Stimulated activated CD4-positive, alpha-beta T cell treated with anti-CD3 and anti-CD28 coated beads, Interleukin-2, amount 100 ng/mL, for 24 hours (primary cell): ENCODE measurements at regions not wholly inside any gene's neighbourhood (a gene's known extent, or its start where the extent isn't known, plus 50 kb on each side); places are given as distances from the start of the nearest gene placed in this dataset.
"Not testable (repeated sequence)": the region's sequence is repeated elsewhere in the genome, so short reads cannot be mapped to it uniquely, and the experiment has no call there.

ENCODE experiments used
- DNase-seq, 2 donors: peaks; one replicate each; pipeline ENCODE4 v3.0.0-alpha.2; 2020

- DNase-seq = no peak
Measured at GRCh38 chr4:148954011-148954749, 512.0 kb upstream of the NR3C2 start.

GRCh38 chr4:148951346-148951745, 509.1 kb upstream of the NR3C2 start:
- DNase-seq = no peak

GRCh38 chr4:148946271-148946670, 504.1 kb upstream of the NR3C2 start:
- no peak for DNase-seq

- DNase-seq = no peak
Measured at GRCh38 chr4:148944839-148945219, 502.6 kb upstream of the NR3C2 start.

- DNase-seq = no peak
Measured at GRCh38 chr4:148944136-148944838, 502.1 kb upstream of the NR3C2 start.

GRCh38 chr4:148934926-148935578, 492.8 kb upstream of the NR3C2 start:
- DNase-seq = no peak

- DNase-seq = no peak
Measured at GRCh38 chr4:148926276-148927260, 484.4 kb upstream of the NR3C2 start.

GRCh38 chr4:148923881-148924280, 481.7 kb upstream of the NR3C2 start:
- no peak for DNase-seq

- no peak for DNase-seq
Measured at GRCh38 chr4:148922497-148922896, 480.3 kb upstream of the NR3C2 start.

- DNase-seq = no peak
Measured at GRCh38 chr4:148914734-148915133, 472.5 kb upstream of the NR3C2 start.

- no peak for DNase-seq
Measured at GRCh38 chr4:148914301-148914700, 472.1 kb upstream of the NR3C2 start.

- no peak for DNase-seq
Measured at GRCh38 chr4:148903388-148903787, 461.2 kb upstream of the NR3C2 start.

- DNase-seq = no peak
Measured at GRCh38 chr4:148901075-148901705, 459.0 kb upstream of the NR3C2 start.

- not testable (repeated sequence) for DNase-seq
Measured at GRCh38 chr4:148898139-148898538, 455.9 kb upstream of the NR3C2 start.

GRCh38 chr4:148893095-148893494, 450.9 kb upstream of the NR3C2 start:
- DNase-seq = no peak

GRCh38 chr4:148883891-148884290, 441.7 kb upstream of the NR3C2 start:
- no peak for DNase-seq

- DNase-seq = no peak
Measured at GRCh38 chr4:148883435-148883834, 441.2 kb upstream of the NR3C2 start.

- DNase-seq = no peak
Measured at GRCh38 chr4:148881860-148882643, 439.8 kb upstream of the NR3C2 start.

- DNase-seq = no peak
Measured at GRCh38 chr4:148874331-148874730, 432.1 kb upstream of the NR3C2 start.

- DNase-seq = no peak
Measured at GRCh38 chr4:148868191-148868590, 426.0 kb upstream of the NR3C2 start.

GRCh38 chr4:148866666-148867065, 424.5 kb upstream of the NR3C2 start:
- no peak for DNase-seq
